ENCODE measurements at regions not wholly inside any gene's neighbourhood (a gene's known extent, or its start where the extent isn't known, plus 50 kb on each side); places are given as distances from the start of the nearest gene placed in this dataset.
"Not testable (repeated sequence)": the region's sequence is repeated elsewhere in the genome, so short reads cannot be mapped to it uniquely, and the experiment has no call there.

DNA sequence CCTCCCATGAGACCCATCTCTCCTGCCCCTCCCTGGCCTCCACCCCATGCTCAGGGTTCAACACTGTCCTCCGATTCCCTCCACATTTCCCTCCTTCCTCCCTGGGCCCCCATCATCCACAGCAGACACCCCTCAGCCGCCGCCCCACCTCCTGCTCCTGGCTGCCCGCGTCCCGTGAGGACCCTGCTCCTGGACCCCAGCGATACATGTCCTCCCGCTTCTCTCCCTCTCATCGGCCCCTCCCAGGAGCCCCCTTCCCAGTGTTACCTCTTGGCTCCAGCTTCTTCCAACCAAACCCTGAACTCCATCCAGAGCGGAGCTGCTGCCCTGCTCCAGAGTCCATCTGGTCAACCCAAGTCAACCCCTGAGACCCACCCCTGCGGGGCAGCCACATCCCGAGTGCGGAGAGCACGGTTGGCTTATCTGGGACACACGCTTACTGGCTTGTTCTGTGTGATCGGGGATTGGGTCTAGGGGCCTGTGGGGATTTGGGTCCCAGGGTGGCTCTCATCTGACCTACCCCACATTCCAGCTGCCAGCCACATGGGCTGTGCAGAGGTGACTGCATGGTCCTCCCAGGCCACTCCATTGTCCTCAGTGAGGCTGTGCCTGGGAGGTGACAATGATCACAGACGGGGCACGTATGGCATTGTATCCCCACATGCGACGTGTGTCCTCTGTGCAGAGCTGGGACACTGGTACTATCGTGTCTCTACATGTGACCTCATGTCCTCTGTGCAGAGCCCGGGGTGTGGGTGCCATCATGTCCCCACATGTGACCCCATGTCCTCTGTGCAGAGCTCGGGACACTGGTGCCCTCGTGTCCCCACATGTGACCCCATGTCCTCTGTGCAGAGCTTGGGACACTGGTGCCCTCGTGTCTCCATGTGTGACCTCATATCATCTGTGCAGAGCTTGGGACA is 333.6 kb downstream of the ADGRD1 start:
- no peak for DNase-seq (ENCODE audit: low read depth in 2 of 2, low spot score in 1 of 2)

DNA sequence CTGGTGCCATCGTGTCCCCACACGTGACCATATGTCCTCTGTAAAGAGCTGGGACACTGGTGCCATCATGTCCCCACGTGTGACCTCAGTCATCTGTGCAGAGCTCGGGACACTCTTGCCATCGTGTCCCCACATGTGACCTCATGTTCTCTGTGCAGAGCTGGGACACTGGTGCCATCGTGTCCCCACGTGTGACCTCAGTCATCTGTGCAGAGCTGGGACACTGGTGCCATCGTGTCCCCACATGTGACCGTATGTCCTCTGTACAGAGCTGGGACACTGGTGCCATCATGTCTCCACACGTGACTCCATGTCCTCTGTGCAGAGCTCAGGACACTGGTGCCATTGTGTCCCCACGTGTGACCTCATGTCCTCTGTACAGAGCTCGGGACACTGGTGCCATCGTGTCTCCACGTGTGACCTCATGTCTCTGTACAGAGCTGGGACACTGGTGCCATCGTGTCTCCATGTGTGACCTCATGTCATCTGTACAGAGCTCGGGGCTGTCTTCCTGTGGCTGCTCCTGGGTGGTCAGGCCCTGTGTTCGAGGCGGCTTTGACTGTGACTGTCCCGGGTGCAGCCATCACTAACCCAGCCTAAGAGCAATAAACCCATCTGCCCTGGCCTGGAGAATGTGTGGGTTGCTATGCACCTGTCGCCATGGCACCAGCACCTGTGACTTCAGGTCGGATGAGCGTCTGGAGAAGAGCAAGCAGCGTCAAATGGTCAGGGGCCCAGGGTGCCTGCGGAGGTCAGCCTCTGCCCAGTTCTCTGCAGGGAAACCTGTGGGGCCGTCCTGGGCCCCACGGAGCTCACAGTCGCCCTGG is 334.4 kb downstream of the ADGRD1 start:
- no peak for DNase-seq (ENCODE audit: low read depth in 2 of 2, low spot score in 1 of 2)

DNA sequence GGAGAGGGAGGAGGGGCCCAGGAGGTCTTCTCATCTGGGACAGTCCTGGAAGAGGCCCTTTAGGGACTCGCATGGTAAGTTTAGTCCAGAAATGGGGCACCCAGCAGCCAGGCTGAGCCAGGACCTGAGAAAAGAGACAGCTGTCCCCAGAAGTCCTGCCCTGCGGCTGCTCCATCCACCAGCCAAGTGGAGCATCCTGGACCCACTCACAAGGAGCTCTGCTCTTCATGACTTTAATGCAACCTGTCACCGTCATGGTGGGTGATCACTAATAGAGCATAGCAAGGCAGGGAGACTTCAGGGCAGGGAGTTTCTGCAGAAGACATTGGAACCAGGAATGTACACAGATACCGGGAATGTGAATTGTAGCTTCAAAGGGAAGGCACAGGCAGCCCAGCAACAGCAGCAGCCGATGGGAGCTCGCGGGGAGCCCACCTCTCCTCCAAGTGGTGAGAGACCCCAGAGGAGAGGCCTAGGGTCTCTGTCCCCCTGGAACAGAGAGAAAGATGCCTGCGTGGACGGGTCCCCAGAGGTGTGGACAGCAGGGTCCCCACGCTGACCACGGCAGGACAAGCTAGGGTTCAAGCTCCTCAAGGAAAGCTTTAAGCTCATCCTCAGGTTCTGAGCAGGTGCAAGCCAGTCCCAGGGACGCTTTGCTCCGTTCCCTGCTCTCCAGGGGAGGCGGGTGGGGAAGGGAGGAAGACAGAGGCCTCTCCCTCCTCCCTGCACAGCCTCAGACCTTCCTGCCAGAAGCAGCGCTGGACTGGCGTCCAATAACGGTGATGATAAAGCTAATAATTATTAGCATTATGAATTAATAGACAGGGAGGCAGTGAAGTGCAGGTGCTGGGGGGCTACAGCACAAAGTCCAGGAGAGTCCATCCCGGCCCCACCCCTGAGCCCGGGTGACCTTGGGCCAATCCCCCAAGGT is 335.3 kb downstream of the ADGRD1 start:
- DNase-seq (ENCODE audit: low read depth in 2 of 2, low spot score in 1 of 2): not testable (repeated sequence)

- DNase-seq (ENCODE audit: low read depth in 2 of 2, low spot score in 1 of 2): not testable (repeated sequence)
These were observed 336.1 kb downstream of the ADGRD1 start for GRCh38 chr12:131289807-131290206.

- no peak for DNase-seq (ENCODE audit: low read depth in 2 of 2, low spot score in 1 of 2)
These were observed 336.7 kb downstream of the ADGRD1 start for GRCh38 chr12:131290255-131290959.

- not testable (repeated sequence) for DNase-seq (ENCODE audit: low read depth in 2 of 2, low spot score in 1 of 2)
These were observed 339.6 kb downstream of the ADGRD1 start for GRCh38 chr12:131293071-131294015.

GRCh38 chr12:131294716-131295115 is 341.0 kb downstream of the ADGRD1 start:
- not testable (repeated sequence) for DNase-seq (ENCODE audit: low read depth in 2 of 2, low spot score in 1 of 2)

GRCh38 chr12:131295117-131295516 is 341.4 kb downstream of the ADGRD1 start:
- DNase-seq (ENCODE audit: low read depth in 2 of 2, low spot score in 1 of 2): not testable (repeated sequence)

DNA sequence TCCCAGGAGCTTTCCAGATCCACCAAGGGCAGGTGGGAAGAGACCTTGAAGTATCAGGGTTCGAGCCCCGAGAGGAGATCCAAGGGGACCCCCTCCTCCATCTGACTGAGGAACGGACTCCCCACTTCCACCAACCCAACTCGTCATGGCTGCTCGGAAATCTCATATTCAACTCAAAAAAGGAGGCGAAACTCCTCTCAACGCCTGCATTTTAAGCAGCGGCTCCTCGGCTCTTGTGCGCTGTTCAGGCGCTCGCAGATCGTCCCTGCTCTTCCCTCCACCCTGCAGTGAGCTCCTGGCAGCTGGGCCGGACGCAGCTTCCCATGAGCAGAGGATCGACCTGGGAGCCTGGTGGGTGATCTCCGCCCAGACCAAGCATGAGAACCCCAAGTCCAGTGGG is 341.9 kb downstream of the ADGRD1 start:
- DNase-seq (ENCODE audit: low read depth in 2 of 2, low spot score in 1 of 2): not testable (repeated sequence)

DNA sequence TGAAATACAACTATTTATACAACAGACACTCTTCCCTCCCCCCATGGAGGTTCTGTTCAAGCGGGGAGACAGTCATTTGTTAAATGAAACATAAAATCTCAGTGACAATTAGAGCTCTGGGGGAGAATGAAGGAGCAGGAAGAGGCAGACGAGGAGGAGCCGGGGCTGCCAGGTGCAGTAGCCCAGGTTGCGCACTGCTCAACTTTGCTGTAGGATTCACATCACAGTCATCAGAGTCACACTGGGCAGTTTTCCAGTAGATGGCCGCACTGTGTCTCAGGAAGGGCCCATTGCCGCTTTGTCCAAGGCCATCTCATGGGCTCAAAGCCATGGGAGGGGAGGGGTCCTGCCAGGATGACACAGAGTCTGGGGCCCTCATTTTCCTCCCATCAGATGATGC is 342.4 kb downstream of the ADGRD1 start:
- not testable (repeated sequence) for DNase-seq (ENCODE audit: low read depth in 2 of 2, low spot score in 1 of 2)

- DNase-seq (ENCODE audit: low read depth in 2 of 2, low spot score in 1 of 2): not testable (repeated sequence)
These were observed 342.9 kb downstream of the ADGRD1 start for GRCh38 chr12:131296651-131297050.

- DNase-seq (ENCODE audit: low read depth in 2 of 2, low spot score in 1 of 2): not testable (repeated sequence)
These were observed 345.0 kb downstream of the ADGRD1 start for GRCh38 chr12:131298526-131299369.

- not testable (repeated sequence) for DNase-seq (ENCODE audit: low read depth in 2 of 2, low spot score in 1 of 2)
These were observed 345.6 kb downstream of the ADGRD1 start for GRCh38 chr12:131299370-131299701.

DNA sequence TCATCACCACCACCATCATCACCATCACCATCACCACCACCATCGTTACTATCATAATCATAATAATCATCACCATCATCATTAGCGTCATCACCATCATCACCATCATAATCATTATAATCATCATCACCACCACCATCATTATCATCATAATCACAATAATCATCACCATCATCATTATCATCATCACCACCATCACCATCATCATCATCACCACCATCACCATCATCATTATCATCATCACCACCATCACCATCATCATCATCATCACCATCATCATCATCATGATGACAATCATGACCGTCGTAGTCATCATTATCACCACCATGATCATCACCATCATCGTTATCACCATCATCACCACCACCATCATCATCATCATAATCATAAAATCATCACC is 349.9 kb downstream of the ADGRD1 start:
- DNase-seq (ENCODE audit: low read depth in 2 of 2, low spot score in 1 of 2): not testable (repeated sequence)

DNA sequence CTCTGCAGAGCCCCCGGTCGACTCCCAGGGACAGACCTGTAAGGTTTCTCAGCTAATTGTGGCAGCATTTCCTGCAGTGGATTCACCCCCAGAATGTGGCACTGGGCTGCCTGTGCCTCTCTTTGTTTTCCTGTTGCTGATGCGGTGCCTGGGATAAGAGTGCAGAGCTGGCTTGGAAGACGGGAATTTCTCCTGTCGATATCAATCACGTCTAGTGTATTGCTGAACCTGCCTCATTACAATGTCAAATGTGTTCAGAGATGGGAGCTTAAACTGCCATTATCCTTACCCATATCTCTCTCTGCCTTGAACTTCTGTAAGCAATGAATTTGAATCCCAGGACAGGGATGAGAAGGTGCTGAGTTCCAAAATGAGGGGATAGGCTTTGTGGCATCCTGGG is 350.9 kb downstream of the ADGRD1 start:
- DNase-seq (ENCODE audit: low read depth in 2 of 2, low spot score in 1 of 2): not testable (repeated sequence)

- no peak for DNase-seq (ENCODE audit: low read depth in 2 of 2, low spot score in 1 of 2)
These were observed 356.0 kb downstream of the ADGRD1 start for GRCh38 chr12:131309700-131310099.

DNA sequence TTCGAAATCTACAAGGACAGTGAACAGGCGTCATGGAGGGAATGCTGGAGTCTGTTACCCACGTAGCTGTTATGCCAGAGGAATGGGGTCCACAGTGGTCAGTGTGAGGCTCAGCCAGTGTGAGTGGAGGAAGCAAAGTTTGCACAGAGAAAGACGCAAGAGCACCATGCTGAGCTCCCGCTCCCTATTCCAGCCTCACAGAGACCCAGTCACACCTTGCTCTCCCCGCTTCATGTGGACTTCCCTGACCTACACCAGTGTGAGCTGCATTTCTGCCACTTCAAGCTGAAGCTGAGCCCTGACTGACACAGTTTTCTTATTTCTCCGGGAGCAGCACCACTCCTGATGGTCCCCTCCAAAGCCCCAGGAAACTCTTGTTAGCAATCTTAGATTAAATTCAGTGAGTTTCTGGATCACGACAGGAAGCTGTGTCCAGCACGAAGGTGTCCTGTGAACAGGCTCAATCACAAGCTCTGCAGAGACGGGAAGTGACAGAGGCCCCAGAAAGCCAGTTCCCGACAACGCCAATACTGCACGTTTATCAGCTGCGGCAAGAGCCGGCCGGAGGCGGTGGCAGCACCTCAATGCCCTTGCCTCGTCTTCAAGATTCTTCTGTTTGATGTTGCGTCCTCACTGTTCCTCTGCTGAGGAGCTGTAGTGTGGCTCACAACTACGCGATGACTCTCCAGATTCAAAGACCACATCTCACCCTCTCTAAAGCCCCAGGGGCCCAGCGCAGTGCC is 356.7 kb downstream of the ADGRD1 start:
- not testable (repeated sequence) for DNase-seq (ENCODE audit: low read depth in 2 of 2, low spot score in 1 of 2)
